ENCODE measurements at regions not wholly inside any gene's neighbourhood (a gene's known extent, or its start where the extent isn't known, plus 50 kb on each side); places are given as distances from the start of the nearest gene placed in this dataset.

- DNase-seq = no peak
Observed at GRCh38 chr1:244974106-244974505, 109.8 kb upstream of the HNRNPU start.

- no peak for DNase-seq
Observed at GRCh38 chr1:244971552-244972216, 107.3 kb upstream of the HNRNPU start.

- peak; percentile 97 for DNase-seq
Observed at GRCh38 chr1:244970744-244971551, 106.6 kb upstream of the HNRNPU start.

GRCh38 chr1:244970236-244970743, 105.9 kb upstream of the HNRNPU start:
- peak; percentile 85 for DNase-seq

- DNase-seq = peak; percentile 93
Observed at GRCh38 chr1:244969355-244970235, 105.3 kb upstream of the HNRNPU start.

GRCh38 chr1:244968881-244969280, 104.5 kb upstream of the HNRNPU start:
- no peak for DNase-seq

- DNase-seq = peak; percentile 16
Observed at GRCh38 chr1:244968471-244968871, 104.1 kb upstream of the HNRNPU start.

GRCh38 chr1:244967159-244967558, 102.8 kb upstream of the HNRNPU start:
- no peak for DNase-seq

GRCh38 chr1:244965185-244966030, 101.1 kb upstream of the HNRNPU start:
- DNase-seq = no peak

GRCh38 chr1:244964112-244964971, 100.0 kb upstream of the HNRNPU start:
- no peak for DNase-seq

- DNase-seq = no peak
Observed at GRCh38 chr1:244963231-244963826, 99.0 kb upstream of the HNRNPU start.

GRCh38 chr1:244962130-244962529, 97.8 kb upstream of the HNRNPU start:
- DNase-seq = no peak

GRCh38 chr1:244960904-244961303, 96.6 kb upstream of the HNRNPU start:
- DNase-seq = no peak

- no peak for DNase-seq
Observed at GRCh38 chr1:244958593-244958992, 94.2 kb upstream of the HNRNPU start.

- DNase-seq = no peak
Observed at GRCh38 chr1:244957525-244957924, 93.2 kb upstream of the HNRNPU start.

- DNase-seq = no peak
Observed at GRCh38 chr1:244957122-244957521, 92.8 kb upstream of the HNRNPU start.

- DNase-seq = no peak
Observed at GRCh38 chr1:244955661-244956060, 91.3 kb upstream of the HNRNPU start.

- no peak for DNase-seq
Observed at GRCh38 chr1:244954359-244954758, 90.0 kb upstream of the HNRNPU start.

- no peak for DNase-seq
Observed at GRCh38 chr1:244953901-244954300, 89.6 kb upstream of the HNRNPU start.

GRCh38 chr1:244952940-244953339, 88.6 kb upstream of the HNRNPU start:
- DNase-seq = no peak
